ENCODE measurements at regions not wholly inside any gene's neighbourhood (a gene's known extent, or its start where the extent isn't known, plus 50 kb on each side); places are given as distances from the start of the nearest gene placed in this dataset.

- TF ChIP-seq, protein P1, sequence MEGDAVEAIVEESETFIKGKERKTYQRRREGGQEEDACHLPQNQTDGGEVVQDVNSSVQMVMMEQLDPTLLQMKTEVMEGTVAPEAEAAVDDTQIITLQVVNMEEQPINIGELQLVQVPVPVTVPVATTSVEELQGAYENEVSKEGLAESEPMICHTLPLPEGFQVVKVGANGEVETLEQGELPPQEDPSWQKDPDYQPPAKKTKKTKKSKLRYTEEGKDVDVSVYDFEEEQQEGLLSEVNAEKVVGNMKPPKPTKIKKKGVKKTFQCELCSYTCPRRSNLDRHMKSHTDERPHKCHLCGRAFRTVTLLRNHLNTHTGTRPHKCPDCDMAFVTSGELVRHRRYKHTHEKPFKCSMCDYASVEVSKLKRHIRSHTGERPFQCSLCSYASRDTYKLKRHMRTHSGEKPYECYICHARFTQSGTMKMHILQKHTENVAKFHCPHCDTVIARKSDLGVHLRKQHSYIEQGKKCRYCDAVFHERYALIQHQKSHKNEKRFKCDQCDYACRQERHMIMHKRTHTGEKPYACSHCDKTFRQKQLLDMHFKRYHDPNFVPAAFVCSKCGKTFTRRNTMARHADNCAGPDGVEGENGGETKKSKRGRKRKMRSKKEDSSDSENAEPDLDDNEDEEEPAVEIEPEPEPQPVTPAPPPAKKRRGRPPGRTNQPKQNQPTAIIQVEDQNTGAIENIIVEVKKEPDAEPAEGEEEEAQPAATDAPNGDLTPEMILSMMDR (IDR thresholded peaks at IDR 0.05; ENCODE audit: low read length) = no peak
- no peak for TF ChIP-seq EZH2 (IDR thresholded peaks at IDR 0.05; ENCODE audit: borderline replicate concordance, low read length)
These were observed 1192.4 kb upstream of the CITED2 start for GRCh38 chr6:140566781-140567277.
